Gastrocnemius medialis (tissue), 4 donors: ENCODE measurements at regions not wholly inside any gene's neighbourhood (a gene's known extent, or its start where the extent isn't known, plus 50 kb on each side); places are given as distances from the start of the nearest gene placed in this dataset.

Source experiments
- ATAC-seq, 2 donors: fragments of 150-250 bp; one replicate each; pipeline ENCODE4 v1.9.1; 2016
- DNase-seq, 2 donors: peaks; one replicate each; pipeline ENCODE4 v3.0.0-alpha.2; 2019
- H3K27ac ChIP-seq, 4 donors: fragments of 200-600 bp; sonication (generic); 1 replicate in 1 of 4; 2 replicates in 3 of 4; pipeline ENCODE4 v1.5.1; 2016 to 2018; ENCODE audit warnings: mild to moderate bottlenecking in 2 of 4, moderate library complexity in 1 of 4
- H3K27me3 ChIP-seq, 3 donors: fragments of 200-600 bp; sonication (generic) in 2 of 3; 1 replicate in 1 of 3; 2 replicates in 2 of 3; pipeline versions ENCODE4 v1.5.1 to v1.6.0; 2016 to 2019; ENCODE audit warnings: mild to moderate bottlenecking in 1 of 3, moderate library complexity in 1 of 3
- H3K36me3 ChIP-seq, 2 donors: fragments of 200-600 bp; sonication (generic) in 1 of 2; one replicate each; pipeline ENCODE4 v1.5.1; 2017 to 2018
- H3K4me1 ChIP-seq, 2 donors: fragments of 200-600 bp; sonication (generic) in 1 of 2; one replicate each; pipeline ENCODE4 v1.5.1; 2016 to 2017; ENCODE audit warnings: mild to moderate bottlenecking in 2 of 2
- H3K4me3 ChIP-seq, 4 donors: fragments of 200-600 bp; sonication (generic) in 3 of 4; 1 replicate in 1 of 4; 2 replicates in 3 of 4; pipeline ENCODE4 v1.5.1; 2016 to 2019; ENCODE audit warnings: mild to moderate bottlenecking in 2 of 4
- H3K9me3 ChIP-seq, 3 donors: fragments of 200-600 bp; sonication (generic) in 2 of 3; 1 replicate in 1 of 3; 2 replicates in 2 of 3; pipeline ENCODE4 v1.5.1; 2016 to 2019
- CTCF ChIP-seq, 5 experiments: fragments of 450-650 bp in 3 of 5; fragments of 200-600 bp in 2 of 5; sonication (generic) in 2 of 5; IDR thresholded peaks in 4 of 5; conservative IDR thresholded peaks in 1 of 5; 1 replicate in 4 of 5; 2 replicates in 1 of 5; pipeline ENCODE4 v1.5.1; 2016 to 2019; ENCODE audit warnings: antibody characterized with exemption in 5 of 5, mild to moderate bottlenecking in 3 of 5, moderate library complexity in 3 of 5
- POLR2A ChIP-seq, 2 donors: fragments of 450-650 bp; IDR thresholded peaks; one replicate each; pipeline ENCODE4 v1.6.1; 2017; ENCODE audit warnings: antibody characterized with exemption in 2 of 2, mild to moderate bottlenecking in 2 of 2, moderate library complexity in 2 of 2
- in situ Hi-C, 4 donors: fragments of 200-750 bp; cut with MboI; loops; one replicate each; pipeline versions ENCODE4 v1.15.0 to v1.8.0; 2017; ENCODE audit warnings: low sequenced_read_pairs in 4 of 4
- intact Hi-C: fragments of 100-400 bp; cut with DNase I; formaldehyde crosslinking; loops from one replicate; pipeline ENCODE4 v1.15.1; 2023; ENCODE audit warnings: low total_unique reads

GRCh38 chr12:58533652-58534051 is 386.7 kb downstream of the LRIG3 start:
- no peak for DNase-seq
- Histone ChIP-seq H3K27ac (no peak overlapping the region), H3K4me1 (peaks cover 0 to 3% of the 10 kb centered on the region in 2 donors), H3K9me3 (no peaks in the 10 kb centered on the region), H3K4me3 (no peak overlapping the region), H3K27me3 (no peaks in the 10 kb centered on the region), H3K36me3 (no peaks in the 10 kb centered on the region)
- in situ Hi-C loops (loop anchor here in 1 of 4 donors (25.0 kb wide), 1 partner anchor 629 kb away; no protein-coding TSS in a partner anchor), intact Hi-C loops (no loop called here)
- no peak for TF ChIP-seq POLR2A (IDR thresholded peaks at IDR 0.05)
- TF ChIP-seq CTCF (IDR thresholded peaks at IDR 0.05 in 4 of 5, conservative IDR thresholded peaks at IDR 0.05 in 1 of 5) = no peak
- ATAC-seq = no peak

GRCh38 chr12:58537278-58537677 is 383.0 kb downstream of the LRIG3 start:
- ATAC-seq (no peak), DNase-seq (no peak)
- TF ChIP-seq POLR2A (IDR thresholded peaks at IDR 0.05) = no peak
- TF ChIP-seq CTCF (IDR thresholded peaks at IDR 0.05 in 4 of 5, conservative IDR thresholded peaks at IDR 0.05 in 1 of 5) = no peak
- in situ Hi-C loops (loop anchor here in 1 of 4 donors (25.0 kb wide), 1 partner anchor 625 kb away; no protein-coding TSS in a partner anchor), intact Hi-C loops (no loop called here)
- Histone ChIP-seq H3K27me3 (no peaks in the 10 kb centered on the region), H3K36me3 (no peaks in the 10 kb centered on the region), H3K4me1 (no peaks in the 10 kb centered on the region), H3K4me3 (no peak overlapping the region), H3K27ac (no peak overlapping the region), H3K9me3 (no peaks in the 10 kb centered on the region)

GRCh38 chr12:58539295-58539694 is 381.0 kb downstream of the LRIG3 start:
- DNase-seq = no peak
- TF ChIP-seq CTCF (IDR thresholded peaks at IDR 0.05 in 4 of 5, conservative IDR thresholded peaks at IDR 0.05 in 1 of 5) = no peak
- in situ Hi-C loops = loop anchor here in 1 of 4 donors (25.0 kb wide), 1 partner anchor 623 kb away; no protein-coding TSS in a partner anchor
- H3K9me3 ChIP-seq = no peaks in the 10 kb centered on the region
- no peak overlapping the region for H3K4me3 ChIP-seq
- no peaks in the 10 kb centered on the region for H3K36me3 ChIP-seq
- H3K27ac ChIP-seq = no peak overlapping the region
- H3K27me3 ChIP-seq = no peaks in the 10 kb centered on the region
- no peaks in the 10 kb centered on the region for H3K4me1 ChIP-seq
- intact Hi-C loops = no loop called here
- no peak for ATAC-seq

- Histone ChIP-seq H3K4me3 (no peak overlapping the region), H3K27me3 (no peaks in the 10 kb centered on the region), H3K9me3 (no peaks in the 10 kb centered on the region), H3K4me1 (no peaks in the 10 kb centered on the region), H3K27ac (no peak overlapping the region), H3K36me3 (no peaks in the 10 kb centered on the region)
- in situ Hi-C loops = loop anchor here (5.0 to 25.0 kb wide), 3 partner anchors 614 to 622 kb away; no protein-coding TSS in a partner anchor
- DNase-seq (peak; percentile 14 to 58), ATAC-seq (peak; percentile 52 to 88)
- intact Hi-C loops = loop anchor here (1.0 to 10.0 kb wide), 2 partner anchors 196 to 610 kb away; no protein-coding TSS in a partner anchor
- TF ChIP-seq CTCF (IDR thresholded peaks at IDR 0.05 in 4 of 5, conservative IDR thresholded peaks at IDR 0.05 in 1 of 5) = peak; percentile 42 to 77 (median 55)
- TF ChIP-seq POLR2A (IDR thresholded peaks at IDR 0.05) = no peak
Observed at GRCh38 chr12:58540480-58541299, 379.6 kb downstream of the LRIG3 start.
